Psoas muscle (tissue), 7 donors: ENCODE measurements at regions not wholly inside any gene's neighbourhood (a gene's known extent, or its start where the extent isn't known, plus 50 kb on each side); places are given as distances from the start of the nearest gene placed in this dataset.

Experiments used
- ATAC-seq, 4 donors: fragments of 200-7000 bp; cut with Tn5 transposase; one replicate each; pipeline ENCODE4 v1.9.1; 2020; ENCODE audit warnings: moderate library complexity in 3 of 4, mild to moderate bottlenecking in 2 of 4
- DNase-seq, 2 donors: peaks; one replicate each; pipeline ENCODE4 v3.0.0-alpha.2; 2020
- H3K27ac ChIP-seq: fragments of 200-600 bp; one replicate; pipeline ENCODE4 v1.8.0; 2022
- H3K27me3 ChIP-seq, 3 donors: fragments of 200-600 bp in 1 of 3; one replicate each; pipeline versions ENCODE4 v1.6.1 to v1.8.0; 2013 to 2022; ENCODE audit warnings: low read length in 2 of 3, mild to moderate bottlenecking in 2 of 3, moderate library complexity in 1 of 3; ENCODE audit not compliant: insufficient read depth in 3 of 3
- H3K36me3 ChIP-seq, 2 donors: fragments of 200-600 bp in 1 of 2; one replicate each; pipeline versions ENCODE4 v1.6.1 to v1.8.0; 2013 to 2022; ENCODE audit warnings: low read depth in 1 of 2, mild to moderate bottlenecking in 1 of 2, moderate library complexity in 1 of 2; ENCODE audit not compliant: insufficient read depth in 1 of 2
- H3K4me1 ChIP-seq: fragments of 200-600 bp; one replicate; pipeline ENCODE4 v1.8.0; 2022
- H3K4me3 ChIP-seq: fragments of 200-600 bp; one replicate; pipeline ENCODE4 v1.8.0; 2022; ENCODE audit warnings: mild to moderate bottlenecking
- H3K9me3 ChIP-seq: fragments of 200-600 bp; one replicate; pipeline ENCODE4 v1.8.0; 2022
- CTCF ChIP-seq: fragments of 200-600 bp; IDR thresholded peaks from one replicate; pipeline ENCODE4 v1.8.0; 2022; ENCODE audit warnings: antibody characterized with exemption
- WGBS, 3 donors: extraction: QIAGEN DNeasy Blood & Tissue Kit; methylation state at CpG; one replicate each; pipeline versions ENCODE4 v1.1.6 to v1.1.7; 2013; 5-methylcytosine and 5-hydroxymethylcytosine counted together
- intact Hi-C, 2 donors: fragments of 100-400 bp; cut with DNase I; formaldehyde crosslinking; loops; one replicate each; pipeline versions ENCODE4 v1.11.0 to v1.14.2; 2022
- donor health status: healthy with polysubstance abuse.
- donor health status: DM: no; HTN: no; CAD: no; lungs with moderate emphysema.
- donor health status: Bipolar disorder and iron deficiency.
- donor health status: healthy.
- donor health status: DM: yes; HTN: yes; CAD: no.
- donor health status: DM: no; HTN: no; CAD: no.
- donor health status: DM: yes; HTN: yes; CAD: no.

GRCh38 chr6:60695232-60695631 is 1590.8 kb downstream of the KHDRBS2 start:
- WGBS, 3 donors, result 59 to 78% (median 67%) methylated on average over 4 of the region's 4 CpGs
- no peak overlapping the region for H3K27ac ChIP-seq
- no peaks in the 10 kb centered on the region for H3K27me3 ChIP-seq
- no peak overlapping the region for H3K4me3 ChIP-seq
- DNase-seq, result no peak
- no peaks in the 10 kb centered on the region for H3K36me3 ChIP-seq
- no peaks in the 10 kb centered on the region for H3K4me1 ChIP-seq
- no peaks in the 10 kb centered on the region for H3K9me3 ChIP-seq
- no peak for TF ChIP-seq CTCF
- ATAC-seq, result no peak
- intact Hi-C loops, result no loop called here

GRCh38 chr6:60687085-60687484 is 1598.9 kb downstream of the KHDRBS2 start:
- TF ChIP-seq CTCF, result no peak
- H3K9me3 ChIP-seq, result no peaks in the 10 kb centered on the region
- ATAC-seq (no peak), DNase-seq (no peak)
- H3K4me3 ChIP-seq, result no peak overlapping the region
- H3K27me3 ChIP-seq, result no peaks in the 10 kb centered on the region
- H3K4me1 ChIP-seq, result no peaks in the 10 kb centered on the region
- intact Hi-C loops, result no loop called here
- no peaks in the 10 kb centered on the region for H3K36me3 ChIP-seq
- no peak overlapping the region for H3K27ac ChIP-seq
- 73 to 85% (median 77%) methylated on average over 1 of the region's 1 CpG for WGBS, 3 donors

- Histone ChIP-seq H3K36me3 (no peaks in the 10 kb centered on the region), H3K27ac (no peak overlapping the region), H3K9me3 (peaks cover 4% of the 10 kb centered on the region), H3K27me3 (no peaks in the 10 kb centered on the region), H3K4me3 (no peak overlapping the region), H3K4me1 (no peaks in the 10 kb centered on the region)
- no peak for DNase-seq
- no peak for ATAC-seq
- intact Hi-C loops, result no loop called here
- TF ChIP-seq CTCF, result no peak
Observed at GRCh38 chr6:60681806-60682205, 1604.2 kb downstream of the KHDRBS2 start.

- Histone ChIP-seq H3K36me3 (no peaks in the 10 kb centered on the region), H3K27me3 (no peaks in the 10 kb centered on the region), H3K4me1 (no peaks in the 10 kb centered on the region), H3K4me3 (no peak overlapping the region), H3K9me3 (peaks cover 7% of the 10 kb centered on the region), H3K27ac (no peak overlapping the region)
- ATAC-seq (no peak), DNase-seq (no peak)
- intact Hi-C loops, result no loop called here
- 55 to 63% (median 61%) methylated on average over 2 of the region's 2 CpGs for WGBS, 3 donors
- no peak for TF ChIP-seq CTCF
Observed at GRCh38 chr6:60679175-60679574, 1606.8 kb downstream of the KHDRBS2 start.

GRCh38 chr6:60671369-60671768 is 1614.7 kb downstream of the KHDRBS2 start:
- DNase-seq (no peak), ATAC-seq (no peak)
- Histone ChIP-seq H3K27me3 (no peaks in the 10 kb centered on the region), H3K4me1 (no peaks in the 10 kb centered on the region), H3K9me3 (peaks cover 3% of the 10 kb centered on the region), H3K36me3 (no peaks in the 10 kb centered on the region), H3K4me3 (no peak overlapping the region), H3K27ac (no peak overlapping the region)
- intact Hi-C loops, result no loop called here
- no peak for TF ChIP-seq CTCF
